ENCODE measurements at regions not wholly inside any gene's neighbourhood (a gene's known extent, or its start where the extent isn't known, plus 50 kb on each side); places are given as distances from the start of the nearest gene placed in this dataset.

DNA sequence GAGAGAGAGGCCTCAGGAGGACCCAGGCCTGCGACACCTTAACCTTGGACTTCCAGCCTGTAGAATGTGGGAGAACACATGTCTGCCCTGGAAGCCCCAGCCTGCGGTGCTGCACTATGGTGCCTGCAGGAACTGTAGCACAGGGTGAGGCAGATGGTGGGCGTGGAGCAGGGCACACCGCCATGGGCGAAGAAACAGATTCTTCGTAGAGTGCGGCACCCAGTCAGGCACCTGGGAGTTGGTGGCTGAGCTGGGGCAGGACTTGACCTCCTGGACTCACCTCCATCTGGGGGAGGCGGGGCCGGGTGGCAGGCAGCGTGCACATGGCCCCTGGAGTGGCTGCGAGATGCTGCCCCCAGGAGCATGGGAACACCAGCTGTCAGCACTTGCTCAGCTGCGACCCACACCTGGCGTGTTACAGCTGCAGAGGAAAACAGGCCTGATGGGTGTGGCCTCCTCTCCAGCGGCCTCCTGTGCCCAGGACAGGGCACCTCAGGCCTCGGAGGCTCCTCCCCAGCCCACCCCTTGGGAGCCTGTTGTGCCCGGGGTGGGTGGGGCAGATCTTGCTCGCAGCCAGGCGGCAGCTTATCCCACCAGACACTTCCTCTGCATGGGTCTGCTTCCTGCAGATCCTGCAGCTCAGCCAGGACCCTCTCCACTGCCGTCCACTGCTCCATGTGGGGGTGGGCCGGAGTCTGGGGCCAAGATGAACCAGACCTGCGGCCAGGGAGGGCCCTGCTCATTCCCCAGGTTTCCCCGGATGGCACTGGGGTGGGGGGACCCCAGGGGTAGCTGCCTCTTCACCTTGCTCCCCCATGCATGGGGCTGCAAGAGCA, 80.4 kb downstream of the MYEOV start:
- no peak for DNase-seq (ENCODE audit: low spot score)
- CTCF ChIA-PET = no interaction called here

DNA sequence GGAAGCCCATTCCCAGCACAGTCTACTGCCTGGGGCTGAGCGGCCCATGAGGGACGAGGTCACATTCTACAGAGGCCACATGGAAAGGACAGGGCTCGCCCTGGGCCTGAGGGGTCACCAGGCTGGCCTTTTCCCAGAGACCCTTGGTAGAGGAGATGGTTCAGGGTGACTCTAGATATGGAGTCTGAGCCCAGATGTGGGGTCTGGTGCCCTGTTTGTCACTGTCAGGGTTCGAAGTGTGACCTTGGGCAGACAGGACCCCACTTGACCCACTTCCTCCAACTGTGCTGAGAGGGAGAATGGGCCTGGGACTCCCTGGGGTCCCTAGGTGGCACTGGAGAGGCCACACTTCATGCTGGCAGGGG, 81.0 kb downstream of the MYEOV start:
- ChIA-PET CTCF (no interaction called here), POLR2A (ENCODE audit: low non-redundant PET) (no interaction called here)
- H3K27ac ChIP-seq = no peak overlapping the region
- DNase-seq (ENCODE audit: low spot score) = no peak
- no peak for TF ChIP-seq CTCF (conservative IDR thresholded peaks at IDR 0.05; ENCODE audit: low read depth)

More for the DNA sequence above, 80.4 kb downstream of the MYEOV start:
- no peak for TF ChIP-seq CTCF (conservative IDR thresholded peaks at IDR 0.05; ENCODE audit: low read depth)
- POLR2A ChIA-PET (ENCODE audit: low non-redundant PET) = no interaction called here
- no peak overlapping the region for H3K27ac ChIP-seq

- POLR2A ChIA-PET (ENCODE audit: low non-redundant PET) = no interaction called here
- DNase-seq (ENCODE audit: low spot score) = no peak
- CTCF ChIA-PET = interaction anchor here (0.8 kb wide), 1 partner anchor 274 kb away, joined by 3 read pairs; no protein-coding TSS in a partner anchor
- peak overlapping the region; percentile 87; the same call in 1 of the 2 replicates for H3K27ac ChIP-seq
- no peak for TF ChIP-seq CTCF (conservative IDR thresholded peaks at IDR 0.05; ENCODE audit: low read depth)
Measured at GRCh38 chr11:69375316-69376154, 81.6 kb downstream of the MYEOV start.

- CTCF ChIA-PET = interaction anchor here (0.8 kb wide), 1 partner anchor 275 kb away, joined by 3 read pairs; no protein-coding TSS in a partner anchor
- peak overlapping the region; percentile 87 for H3K27ac ChIP-seq
- no peak for TF ChIP-seq CTCF (conservative IDR thresholded peaks at IDR 0.05; ENCODE audit: low read depth)
- POLR2A ChIA-PET (ENCODE audit: low non-redundant PET) = no interaction called here
- no peak for DNase-seq (ENCODE audit: low spot score)
Measured at GRCh38 chr11:69376155-69377028, 82.4 kb downstream of the MYEOV start.

- POLR2A ChIA-PET (ENCODE audit: low non-redundant PET) = no interaction called here
- TF ChIP-seq CTCF (conservative IDR thresholded peaks at IDR 0.05; ENCODE audit: low read depth) = no peak
- H3K27ac ChIP-seq = peak overlapping the region; percentile 87
- CTCF ChIA-PET = no interaction called here
- peak; percentile 60 for DNase-seq (ENCODE audit: low spot score)
Measured at GRCh38 chr11:69377029-69377952, 83.3 kb downstream of the MYEOV start.

Measured in RWPE1 (cell line).